ENCODE measurements at regions not wholly inside any gene's neighbourhood (a gene's known extent, or its start where the extent isn't known, plus 50 kb on each side); places are given as distances from the start of the nearest gene placed in this dataset.

DNA sequence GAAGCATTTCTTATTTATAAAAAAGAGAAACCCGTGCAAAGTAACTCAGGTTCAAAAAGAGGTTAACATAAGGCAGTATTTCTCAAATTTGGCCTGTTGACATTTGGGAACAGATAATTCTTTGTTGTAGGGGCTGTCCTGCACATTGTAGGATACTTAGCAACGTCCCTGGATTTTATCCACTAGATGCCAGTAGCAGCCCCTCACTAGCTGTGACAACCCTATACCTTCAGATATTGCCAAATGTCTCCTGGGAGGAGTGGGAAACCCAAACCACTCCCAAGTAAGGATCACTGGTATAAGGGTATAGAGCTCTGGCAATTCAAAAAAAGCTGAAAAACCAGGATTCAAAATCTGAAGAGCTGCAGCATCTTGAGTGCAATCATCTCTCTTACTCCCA is 202.3 kb upstream of the PRKCQ start:
- CTCF ChIA-PET = no interaction called here
- Mint-ChIP-seq H3K4me3 (no peak overlapping the region), H3K4me1 (ENCODE audit: low read depth) (no peaks in the 10 kb centered on the region), H3K27me3 (ENCODE audit: low read depth) (peaks cover 4% of the 10 kb centered on the region), H3K27ac (no peak overlapping the region), H3K9me3 (no peaks in the 10 kb centered on the region), H3K36me3 (ENCODE audit: low read depth) (no peaks in the 10 kb centered on the region)
- intact Hi-C loops (cut with micrococcal nuclease) = no loop called here
- DNase-seq = no peak

- H3K4me3 Mint-ChIP-seq = no peak overlapping the region
- H3K36me3 Mint-ChIP-seq (ENCODE audit: low read depth) = no peaks in the 10 kb centered on the region
- intact Hi-C loops (cut with micrococcal nuclease) = no loop called here
- DNase-seq = no peak
- CTCF ChIA-PET = no interaction called here
- H3K9me3 Mint-ChIP-seq = no peaks in the 10 kb centered on the region
- H3K27me3 Mint-ChIP-seq (ENCODE audit: low read depth) = peaks cover 8% of the 10 kb centered on the region
- no peak overlapping the region for H3K27ac Mint-ChIP-seq
- H3K4me1 Mint-ChIP-seq (ENCODE audit: low read depth) = no peaks in the 10 kb centered on the region
Measured at GRCh38 chr10:6781133-6781770, 201.2 kb upstream of the PRKCQ start.

GRCh38 chr10:6780008-6780677 is 200.1 kb upstream of the PRKCQ start:
- Mint-ChIP-seq H3K9me3 (no peaks in the 10 kb centered on the region), H3K4me1 (ENCODE audit: low read depth) (no peaks in the 10 kb centered on the region), H3K27me3 (ENCODE audit: low read depth) (peaks cover 10% of the 10 kb centered on the region), H3K36me3 (ENCODE audit: low read depth) (no peaks in the 10 kb centered on the region), H3K4me3 (no peak overlapping the region), H3K27ac (no peak overlapping the region)
- intact Hi-C loops (cut with micrococcal nuclease) = no loop called here
- no peak for DNase-seq
- CTCF ChIA-PET = no interaction called here

DNA sequence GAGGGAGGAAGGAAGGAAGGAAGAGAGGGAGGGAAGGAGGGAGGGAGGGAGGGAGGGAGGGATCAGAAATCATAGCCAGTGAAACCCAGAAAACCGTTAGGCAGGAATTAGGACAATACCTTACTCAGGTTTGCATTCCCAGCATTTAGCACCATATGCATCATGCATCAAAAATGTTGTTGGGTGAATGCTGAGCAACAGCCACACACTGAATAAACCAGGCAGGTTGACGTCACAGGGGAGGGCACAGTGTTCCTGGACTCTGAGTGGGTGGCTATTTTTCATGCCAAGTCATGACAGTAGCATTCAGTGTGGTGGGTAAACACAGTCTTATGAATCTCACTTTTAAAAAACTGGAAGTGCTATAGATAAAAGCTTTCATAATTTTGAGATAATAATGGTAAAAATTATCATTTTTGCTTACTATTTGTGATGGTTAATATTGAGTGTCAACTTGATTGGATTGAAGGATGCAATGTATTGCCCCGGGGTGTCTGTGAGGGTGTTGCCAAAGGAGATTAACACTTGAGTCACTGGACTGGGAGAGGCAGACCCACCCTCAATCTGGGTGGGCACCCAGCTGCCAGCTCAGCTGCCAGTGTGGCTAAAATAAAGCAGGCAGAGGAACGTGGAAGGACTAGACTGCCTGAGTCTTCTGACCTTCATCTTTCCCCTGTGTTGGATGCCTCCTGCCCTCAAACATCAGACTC is 199.1 kb upstream of the PRKCQ start:
- Mint-ChIP-seq H3K27ac (no peak overlapping the region), H3K36me3 (ENCODE audit: low read depth) (no peaks in the 10 kb centered on the region), H3K27me3 (ENCODE audit: low read depth) (peaks cover 13% of the 10 kb centered on the region), H3K9me3 (no peaks in the 10 kb centered on the region), H3K4me1 (ENCODE audit: low read depth) (no peaks in the 10 kb centered on the region), H3K4me3 (no peak overlapping the region)
- CTCF ChIA-PET = no interaction called here
- intact Hi-C loops (cut with micrococcal nuclease) = no loop called here
- DNase-seq = no peak

GRCh38 chr10:6776170-6776569 is 196.1 kb upstream of the PRKCQ start:
- H3K9me3 Mint-ChIP-seq = no peaks in the 10 kb centered on the region
- no peak overlapping the region for H3K4me3 Mint-ChIP-seq
- no peak for DNase-seq
- no peaks in the 10 kb centered on the region for H3K36me3 Mint-ChIP-seq (ENCODE audit: low read depth)
- H3K4me1 Mint-ChIP-seq (ENCODE audit: low read depth) = no peaks in the 10 kb centered on the region
- CTCF ChIA-PET = no interaction called here
- intact Hi-C loops (cut with micrococcal nuclease) = no loop called here
- no peak overlapping the region for H3K27ac Mint-ChIP-seq
- peaks cover 13% of the 10 kb centered on the region for H3K27me3 Mint-ChIP-seq (ENCODE audit: low read depth)

DNA sequence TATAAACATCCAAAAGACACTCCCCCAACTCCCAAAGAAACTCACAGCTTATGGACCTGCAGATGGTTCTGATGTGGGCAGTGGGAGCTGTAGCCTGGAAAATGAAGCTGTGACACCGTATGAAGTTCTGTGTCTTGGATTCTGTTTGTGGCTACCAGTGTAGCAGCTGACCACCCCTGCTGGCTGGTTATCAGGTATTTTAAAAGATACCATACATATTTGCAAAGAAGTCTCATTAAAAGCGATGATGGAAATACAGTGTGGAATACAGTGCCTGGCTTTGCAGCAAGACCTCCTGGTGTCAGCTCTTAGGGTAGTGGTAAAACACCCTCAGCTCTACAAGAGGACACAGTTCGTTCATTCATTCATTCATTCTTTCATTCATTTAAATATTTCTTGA is 194.3 kb upstream of the PRKCQ start:
- Mint-ChIP-seq H3K4me1 (ENCODE audit: low read depth) (no peaks in the 10 kb centered on the region), H3K36me3 (ENCODE audit: low read depth) (no peaks in the 10 kb centered on the region), H3K4me3 (no peak overlapping the region), H3K27ac (no peak overlapping the region), H3K9me3 (peaks cover 8% of the 10 kb centered on the region), H3K27me3 (ENCODE audit: low read depth) (peaks cover 15% of the 10 kb centered on the region)
- intact Hi-C loops (cut with micrococcal nuclease) = no loop called here
- no peak for DNase-seq
- CTCF ChIA-PET = no interaction called here

- CTCF ChIA-PET = no interaction called here
Measured at GRCh38 chr10:6771331-6771730, 191.3 kb upstream of the PRKCQ start.

GRCh38 chr10:6770846-6771245 is 190.8 kb upstream of the PRKCQ start:
- H3K9me3 Mint-ChIP-seq = peaks cover 8% of the 10 kb centered on the region

More at GRCh38 chr10:6771331-6771730, 191.3 kb upstream of the PRKCQ start:
- no peak for DNase-seq
- H3K4me1 Mint-ChIP-seq (ENCODE audit: low read depth) = no peaks in the 10 kb centered on the region
- no peak overlapping the region for H3K27ac Mint-ChIP-seq
- peaks cover 7% of the 10 kb centered on the region for H3K27me3 Mint-ChIP-seq (ENCODE audit: low read depth)
- intact Hi-C loops (cut with micrococcal nuclease) = no loop called here
- peaks cover 8% of the 10 kb centered on the region for H3K9me3 Mint-ChIP-seq
- no peaks in the 10 kb centered on the region for H3K36me3 Mint-ChIP-seq (ENCODE audit: low read depth)
- H3K4me3 Mint-ChIP-seq = no peak overlapping the region

GRCh38 chr10:6769704-6770417 is 189.8 kb upstream of the PRKCQ start:
- intact Hi-C loops (cut with micrococcal nuclease) = no loop called here

More at GRCh38 chr10:6770846-6771245, 190.8 kb upstream of the PRKCQ start:
- Mint-ChIP-seq H3K27ac (no peak overlapping the region), H3K36me3 (ENCODE audit: low read depth) (no peaks in the 10 kb centered on the region), H3K4me3 (no peak overlapping the region), H3K27me3 (ENCODE audit: low read depth) (peaks cover 10% of the 10 kb centered on the region), H3K4me1 (ENCODE audit: low read depth) (no peaks in the 10 kb centered on the region)
- DNase-seq = no peak
- intact Hi-C loops (cut with micrococcal nuclease) = no loop called here
- CTCF ChIA-PET = no interaction called here

DNA sequence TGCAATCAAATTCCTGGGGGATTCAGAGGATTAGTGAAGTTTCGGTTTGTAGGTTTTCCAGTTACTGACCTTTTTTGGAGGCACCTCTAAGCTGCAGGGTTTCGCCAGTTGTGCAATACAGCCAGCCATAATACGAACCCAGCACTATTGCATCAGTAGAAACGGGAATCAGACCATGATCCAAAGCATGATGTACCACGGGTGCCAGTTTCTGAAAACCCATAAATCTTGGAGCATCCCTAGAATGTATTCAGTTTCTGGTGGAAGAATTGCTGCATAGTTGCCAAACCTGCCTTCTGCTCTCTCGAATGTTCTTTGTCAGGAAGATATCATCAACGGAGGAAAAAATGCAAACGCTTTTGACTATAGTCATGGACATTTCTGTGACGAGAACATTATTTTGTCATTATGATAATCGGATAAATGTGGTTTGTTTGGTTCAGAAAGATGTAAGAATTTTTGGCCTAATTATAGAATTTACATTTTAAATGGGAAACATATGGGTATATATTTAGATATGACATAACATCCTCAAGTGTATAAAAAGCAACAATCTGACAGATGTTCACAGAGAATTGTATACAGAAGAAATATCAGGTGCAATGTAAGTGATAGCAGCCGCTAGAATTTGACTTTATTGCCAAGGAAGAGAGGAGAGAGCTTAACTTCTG is 186.2 kb upstream of the PRKCQ start:
- CTCF ChIA-PET = no interaction called here
- Mint-ChIP-seq H3K4me1 (ENCODE audit: low read depth) (no peaks in the 10 kb centered on the region), H3K4me3 (no peak overlapping the region), H3K36me3 (ENCODE audit: low read depth) (no peaks in the 10 kb centered on the region), H3K27ac (no peak overlapping the region), H3K9me3 (peaks cover 8% of the 10 kb centered on the region), H3K27me3 (ENCODE audit: low read depth) (peaks cover 12% of the 10 kb centered on the region)
- DNase-seq = no peak
- intact Hi-C loops (cut with micrococcal nuclease) = no loop called here

More at GRCh38 chr10:6769704-6770417, 189.8 kb upstream of the PRKCQ start:
- Mint-ChIP-seq H3K27me3 (ENCODE audit: low read depth) (peaks cover 5% of the 10 kb centered on the region), H3K4me3 (no peak overlapping the region), H3K36me3 (ENCODE audit: low read depth) (no peaks in the 10 kb centered on the region), H3K27ac (no peak overlapping the region), H3K9me3 (peaks cover 8% of the 10 kb centered on the region), H3K4me1 (ENCODE audit: low read depth) (no peaks in the 10 kb centered on the region)
- DNase-seq = no peak
- CTCF ChIA-PET = interaction anchor here (0.6 kb wide), 1 partner anchor 15 kb away, joined by 3 read pairs; no protein-coding TSS in a partner anchor

GRCh38 chr10:6763423-6763822 is 183.3 kb upstream of the PRKCQ start:
- no peaks in the 10 kb centered on the region for H3K36me3 Mint-ChIP-seq (ENCODE audit: low read depth)
- H3K27ac Mint-ChIP-seq = no peak overlapping the region
- no peaks in the 10 kb centered on the region for H3K4me1 Mint-ChIP-seq (ENCODE audit: low read depth)
- no peak for DNase-seq
- H3K9me3 Mint-ChIP-seq = peaks cover 2% of the 10 kb centered on the region
- peaks cover 23% of the 10 kb centered on the region for H3K27me3 Mint-ChIP-seq (ENCODE audit: low read depth)
- intact Hi-C loops (cut with micrococcal nuclease) = no loop called here
- H3K4me3 Mint-ChIP-seq = no peak overlapping the region
- CTCF ChIA-PET = no interaction called here

GRCh38 chr10:6763001-6763400 is 182.9 kb upstream of the PRKCQ start:
- Mint-ChIP-seq H3K4me1 (ENCODE audit: low read depth) (no peaks in the 10 kb centered on the region), H3K36me3 (ENCODE audit: low read depth) (no peaks in the 10 kb centered on the region), H3K27me3 (ENCODE audit: low read depth) (peaks cover 23% of the 10 kb centered on the region), H3K9me3 (peaks cover 2% of the 10 kb centered on the region), H3K27ac (no peak overlapping the region), H3K4me3 (no peak overlapping the region)
- CTCF ChIA-PET = no interaction called here
- no peak for DNase-seq
- intact Hi-C loops (cut with micrococcal nuclease) = no loop called here

All from activated naive CD4-positive, alpha-beta T cell treated with anti-CD3 and anti-CD28 coated beads for 36 hours (primary cell).